Left colon (tissue), 2 donors: ENCODE measurements at regions not wholly inside any gene's neighbourhood (a gene's known extent, or its start where the extent isn't known, plus 50 kb on each side); places are given as distances from the start of the nearest gene placed in this dataset.

Experiments used
- ATAC-seq: fragments of 200-7000 bp; cut with Tn5 transposase; one replicate; pipeline ENCODE4 v1.9.1; 2020; ENCODE audit warnings: mild to moderate bottlenecking, moderate library complexity
- DNase-seq, 2 donors: peaks; one replicate each; pipeline ENCODE4 v3.0.0-alpha.2; 2020
- intact Hi-C, 2 donors: fragments of 100-400 bp; cut with DNase I in 1 of 2; cut with micrococcal nuclease in 1 of 2; formaldehyde crosslinking; loops; one replicate each; pipeline versions ENCODE4 v1.11.2 to v1.14.0; 2022; cut with DNase I, micrococcal nuclease
- donor health status: DM: no; HTN: no; CAD: no.
- donor health status: DM: yes; HTN: yes; CAD: no.

DNA sequence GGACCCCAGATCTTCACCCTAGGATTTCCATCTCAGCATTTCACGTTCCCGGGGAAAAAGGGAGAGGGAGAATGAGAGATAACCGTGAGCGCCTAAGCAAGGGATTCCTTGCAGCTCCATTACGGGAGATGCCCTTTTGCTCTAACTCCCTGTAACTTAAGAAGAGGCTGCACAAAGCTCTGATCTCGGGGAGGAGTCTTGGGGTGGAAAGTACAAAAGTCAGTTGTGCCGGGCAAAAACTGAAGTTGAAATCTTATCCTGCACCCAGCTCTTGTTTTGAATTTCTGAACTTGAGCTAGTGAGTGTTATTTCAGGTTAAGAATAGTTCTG, 256.4 kb upstream of the SOX21 start:
- DNase-seq (no peak), ATAC-seq (no peak)
- intact Hi-C loops, result no loop called here

GRCh38 chr13:94968040-94968756, 255.9 kb upstream of the SOX21 start:
- DNase-seq, result no peak
- intact Hi-C loops, result no loop called here
- no peak for ATAC-seq

DNA sequence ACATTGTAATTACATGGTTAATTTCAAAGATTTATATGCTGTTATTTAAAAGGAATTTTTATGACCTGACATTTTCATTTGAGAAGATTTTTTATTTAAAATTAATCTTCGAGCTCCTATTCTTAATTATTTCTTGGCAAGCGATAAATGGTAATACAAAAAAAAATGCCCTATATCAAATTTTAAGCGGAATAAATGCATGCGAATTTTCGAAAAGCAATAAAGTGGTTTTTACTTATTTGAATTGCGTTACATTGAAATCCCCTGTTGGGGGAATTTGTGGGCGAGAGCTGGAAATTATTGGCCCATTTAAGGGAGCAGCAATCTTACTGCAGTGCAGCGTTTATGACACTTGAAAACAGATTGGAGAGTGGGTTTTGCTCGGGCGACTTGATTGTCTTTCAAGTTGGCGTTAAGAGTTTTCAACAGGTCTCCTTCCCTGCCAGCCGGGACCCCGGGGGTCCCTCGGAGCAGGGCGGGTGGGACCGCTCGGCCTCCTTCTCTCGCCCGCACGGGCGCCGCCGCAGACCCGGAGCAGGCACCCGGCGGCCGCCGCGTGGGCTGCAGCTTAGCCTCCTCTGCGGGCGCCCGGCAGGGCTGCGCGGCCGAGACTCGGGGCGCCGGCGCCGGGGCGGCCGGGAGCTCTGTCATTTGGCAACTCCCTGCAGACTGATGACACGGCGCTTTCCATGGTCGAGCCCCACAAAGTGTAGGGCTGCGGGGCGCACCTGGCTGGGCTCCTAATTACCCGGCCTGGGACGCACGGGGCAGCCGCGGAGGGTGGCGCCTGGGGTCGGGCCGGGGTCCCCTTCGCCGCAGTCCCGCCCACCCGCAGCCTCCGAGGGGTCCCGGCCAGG, 255.1 kb upstream of the SOX21 start:
- DNase-seq, result no peak
- intact Hi-C loops, result no loop called here
- ATAC-seq, result no peak

- intact Hi-C loops, result no loop called here
- ATAC-seq (no peak), DNase-seq (no peak)
Measured at GRCh38 chr13:94966422-94966955, 254.1 kb upstream of the SOX21 start.

- ATAC-seq (no peak), DNase-seq (no peak)
- intact Hi-C loops, result no loop called here
Measured at GRCh38 chr13:94959626-94960025, 247.3 kb upstream of the SOX21 start.

DNA sequence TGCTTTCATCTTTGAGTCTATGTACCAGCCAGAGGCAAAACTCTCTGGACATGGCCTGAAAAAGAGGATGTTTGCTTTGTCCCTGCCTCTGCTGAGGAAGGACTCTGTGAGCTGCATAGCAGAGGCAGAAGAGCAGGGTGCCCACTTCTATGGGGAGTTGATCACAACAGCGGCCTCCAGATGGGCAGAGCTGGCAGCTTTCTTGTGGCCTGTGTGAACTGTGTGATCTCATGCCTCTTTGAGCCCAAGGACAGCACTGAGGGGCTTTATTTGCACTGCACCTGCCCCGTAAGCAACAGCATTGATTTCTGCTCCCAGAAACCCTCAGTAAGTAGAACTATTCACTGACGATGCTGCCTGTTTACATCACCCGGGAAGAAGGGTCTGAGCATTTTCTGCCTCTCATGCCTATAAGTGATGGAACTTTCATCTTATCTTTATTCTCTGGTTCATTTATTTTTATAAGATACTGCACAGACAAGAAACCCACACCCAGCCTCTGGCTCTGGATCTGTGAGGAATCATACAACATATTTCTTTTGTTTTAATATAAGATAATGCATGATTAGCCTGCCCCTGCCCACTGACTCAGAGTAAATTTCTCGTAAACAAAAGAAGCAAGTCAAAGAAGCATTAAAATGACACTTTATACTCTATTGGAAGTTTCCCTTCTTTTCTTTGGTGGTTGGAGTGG, 244.2 kb upstream of the SOX21 start:
- no peak for DNase-seq
- intact Hi-C loops, result no loop called here
- no peak for ATAC-seq

DNA sequence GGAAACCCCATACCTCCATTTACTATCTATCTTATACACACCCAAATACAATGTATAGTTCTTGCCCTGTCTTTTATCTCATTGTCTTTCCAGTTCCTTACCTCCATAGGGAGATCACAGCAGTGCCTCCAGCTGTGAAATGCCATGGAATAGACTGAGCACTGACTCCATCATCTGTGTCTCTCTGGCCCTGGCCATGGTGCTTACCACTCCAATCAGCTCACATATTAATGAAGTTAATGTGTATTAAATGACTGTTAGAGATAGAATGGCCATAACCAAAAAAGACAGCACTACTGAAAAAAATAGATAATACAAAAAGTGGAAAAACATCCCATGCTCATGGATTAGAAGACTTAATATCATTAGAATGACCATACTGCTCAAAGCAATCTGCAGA, 240.4 kb upstream of the SOX21 start:
- no peak for DNase-seq
- intact Hi-C loops, result no loop called here
- no peak for ATAC-seq

- DNase-seq, result no peak
- intact Hi-C loops, result no loop called here
- ATAC-seq, result no peak
Measured at GRCh38 chr13:94950303-94950702, 238.0 kb upstream of the SOX21 start.

DNA sequence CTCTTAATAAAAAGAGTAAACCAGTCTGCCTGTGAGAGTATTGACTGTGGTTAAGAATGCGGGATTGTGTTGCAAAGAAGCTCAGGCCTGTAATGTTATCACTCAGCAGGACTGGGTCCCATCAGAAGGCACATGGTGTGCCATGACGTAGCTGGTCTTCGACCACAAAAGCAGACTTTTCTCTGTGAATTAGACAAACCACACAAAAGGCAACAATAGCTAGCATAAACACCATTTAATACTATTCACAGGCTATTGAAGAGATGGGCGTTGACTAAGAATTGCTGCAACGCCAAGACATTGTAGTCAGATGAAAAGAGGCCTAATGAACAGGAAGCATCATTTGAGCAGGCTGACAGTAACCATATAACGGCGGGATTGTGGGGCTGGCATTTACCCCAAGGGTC, 235.6 kb upstream of the SOX21 start:
- DNase-seq (no peak), ATAC-seq (no peak)
- intact Hi-C loops, result no loop called here

- DNase-seq (no peak), ATAC-seq (no peak)
- intact Hi-C loops, result no loop called here
Measured at GRCh38 chr13:94947392-94947791, 235.0 kb upstream of the SOX21 start.

DNA sequence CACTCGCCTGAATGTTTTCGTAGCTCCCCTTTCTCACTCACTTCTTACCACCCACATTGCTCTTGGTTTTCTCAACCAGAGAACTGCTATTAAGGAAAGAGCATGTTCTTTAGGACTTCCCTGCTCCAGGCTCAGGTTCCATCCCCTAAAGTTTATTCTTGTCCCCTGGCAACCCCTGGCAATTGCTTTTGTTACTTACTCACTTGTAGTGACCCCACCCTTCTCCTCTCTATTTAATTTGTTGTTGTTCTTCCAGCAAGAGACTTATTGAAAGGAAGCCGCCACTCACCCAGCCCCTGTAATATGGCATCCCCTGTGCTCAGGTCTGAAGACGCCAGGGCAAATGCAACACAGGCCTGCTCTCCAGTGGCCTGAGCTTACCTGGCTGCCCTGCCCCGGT, 233.7 kb upstream of the SOX21 start:
- intact Hi-C loops, result no loop called here
- ATAC-seq (no peak), DNase-seq (no peak)

GRCh38 chr13:94938124-94938523, 225.8 kb upstream of the SOX21 start:
- intact Hi-C loops, result no loop called here
- DNase-seq (no peak), ATAC-seq (no peak)

DNA sequence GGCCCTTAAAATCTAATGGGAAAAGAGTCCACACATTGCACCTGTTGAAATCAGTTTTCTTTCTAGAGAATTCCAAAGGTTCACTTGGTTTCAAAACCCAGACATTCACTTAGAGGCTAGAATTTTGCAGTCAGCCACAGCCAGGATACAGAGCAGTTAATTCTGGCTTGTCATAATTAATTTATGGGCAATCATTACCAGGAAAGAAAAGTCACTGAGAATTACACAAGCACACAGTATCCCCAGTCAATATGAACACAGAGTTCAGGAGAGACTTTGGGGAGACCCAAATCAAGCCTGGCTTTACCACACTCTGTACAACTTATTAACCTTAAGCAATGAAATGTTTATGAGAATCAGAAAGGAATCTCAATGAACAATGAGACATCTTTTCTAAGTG, 224.3 kb upstream of the SOX21 start:
- no peak for DNase-seq
- ATAC-seq, result no peak
- intact Hi-C loops, result no loop called here

DNA sequence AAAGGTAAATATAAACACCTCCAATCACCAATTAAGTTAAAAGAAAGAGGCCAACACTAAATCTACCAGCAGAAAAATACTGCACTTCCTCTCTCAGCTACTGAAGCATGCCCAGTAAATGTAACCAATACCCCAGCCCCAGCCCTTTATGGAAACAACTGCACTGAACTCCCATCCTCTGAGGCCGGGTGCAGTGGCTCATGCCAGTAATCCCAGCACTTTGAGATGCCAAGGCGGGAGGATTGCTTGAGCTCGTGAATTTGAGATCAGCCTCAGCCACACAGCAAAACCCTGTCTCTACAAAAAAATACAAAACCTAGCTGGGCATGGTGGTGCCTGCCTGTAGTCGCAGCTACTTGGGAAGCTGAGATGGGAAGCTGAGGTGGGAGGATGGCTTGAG, 221.6 kb upstream of the SOX21 start:
- intact Hi-C loops, result no loop called here
- ATAC-seq (no peak), DNase-seq (no peak)

DNA sequence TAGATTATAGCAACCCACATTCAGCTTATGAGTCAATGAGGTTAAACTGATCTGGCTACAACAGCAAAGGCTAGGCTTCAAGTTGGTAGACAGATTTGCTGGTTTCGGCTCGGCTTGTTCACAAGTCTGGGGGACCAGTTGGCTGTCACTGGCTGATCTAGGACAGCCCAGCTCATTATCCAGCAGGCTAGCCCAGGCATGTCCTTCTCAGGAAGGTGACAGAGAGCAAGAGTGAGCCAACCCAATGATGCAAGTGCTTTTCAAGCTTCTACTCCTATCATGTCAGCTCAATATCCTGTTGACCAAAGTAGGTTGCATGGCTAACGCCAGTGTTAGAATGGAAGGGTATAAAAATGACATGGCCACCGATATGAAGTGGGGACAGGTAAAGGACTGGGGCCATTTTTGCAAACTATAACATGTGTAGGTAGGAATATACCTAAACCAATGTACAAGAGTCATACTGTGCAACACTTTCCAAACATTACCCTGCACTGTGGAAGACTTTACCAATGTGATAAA, 220.9 kb upstream of the SOX21 start:
- DNase-seq (no peak), ATAC-seq (no peak)
- intact Hi-C loops, result no loop called here

DNA sequence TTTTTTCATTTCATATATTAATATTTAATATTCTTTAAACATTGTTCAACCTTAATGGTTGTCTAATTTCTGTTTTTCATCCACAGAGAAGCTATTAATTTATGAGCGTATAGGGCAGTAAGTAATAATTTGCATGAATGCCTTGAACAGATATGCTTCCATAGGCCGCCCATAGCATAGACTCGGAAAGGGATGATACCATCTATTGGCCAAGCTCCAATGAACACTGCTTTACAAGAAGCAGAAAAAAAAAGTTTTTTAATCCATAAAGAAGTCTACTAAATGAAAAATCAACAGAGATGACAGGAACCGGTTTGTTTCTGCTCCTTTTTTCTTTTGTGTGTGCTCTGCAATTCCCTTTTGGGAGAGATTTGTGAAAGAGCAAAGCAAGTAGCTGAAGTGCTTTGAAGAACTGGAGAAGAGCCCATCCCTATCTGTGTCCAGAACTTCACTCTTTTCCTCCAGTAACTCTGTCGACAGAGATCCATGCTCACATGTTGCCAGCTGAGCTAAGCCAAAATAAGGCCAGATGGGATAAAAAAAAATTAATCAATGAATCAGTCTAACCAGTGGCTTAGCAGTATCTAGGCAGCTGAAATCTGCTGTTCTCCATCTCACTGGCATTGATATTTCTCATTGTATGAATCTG, 215.9 kb upstream of the SOX21 start:
- intact Hi-C loops, result no loop called here
- DNase-seq (no peak), ATAC-seq (no peak)

- intact Hi-C loops, result no loop called here
- no peak for ATAC-seq
- DNase-seq, result no peak
Measured at GRCh38 chr13:94925263-94925662, 212.9 kb upstream of the SOX21 start.

DNA sequence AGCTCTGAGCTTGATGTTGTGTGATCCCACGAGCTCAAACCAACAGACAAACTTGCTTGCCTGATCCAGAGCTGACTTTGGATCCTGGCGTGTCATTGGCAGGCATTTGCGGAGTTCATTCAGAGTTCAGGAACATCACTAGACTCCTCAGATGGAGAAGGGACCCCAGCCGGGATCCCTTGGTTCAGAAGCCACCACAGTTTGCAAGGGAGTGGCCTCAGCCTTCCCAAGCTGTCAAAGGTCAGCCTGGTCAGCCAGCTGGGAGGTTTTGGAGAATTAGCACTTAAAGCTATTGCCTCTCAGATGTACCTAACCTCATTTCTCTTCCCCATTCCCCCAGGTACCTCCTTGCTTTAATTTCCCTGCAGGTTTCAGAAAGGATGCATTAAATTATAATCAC, 208.8 kb upstream of the SOX21 start:
- ATAC-seq (no peak), DNase-seq (no peak)
- intact Hi-C loops, result no loop called here

- DNase-seq, result no peak
- ATAC-seq, result no peak
- intact Hi-C loops, result no loop called here
Measured at GRCh38 chr13:94920578-94920977, 208.2 kb upstream of the SOX21 start.
